IMR-90 (cell line): ENCODE measurements at regions not wholly inside any gene's neighbourhood (a gene's known extent, or its start where the extent isn't known, plus 50 kb on each side); places are given as distances from the start of the nearest gene placed in this dataset.

ENCODE experiments used
- CEBPB ChIP-seq: IDR thresholded peaks from 2 replicates; pipeline ENCODE4 v1.6.1; 2012; ENCODE audit warnings: low read depth, low read length, improper control_type of control experiment
- CTCF ChIP-seq: conservative IDR thresholded peaks from 2 replicates; pipeline ENCODE4 v1.5.1; 2012; ENCODE audit warnings: mild to moderate bottlenecking, low read depth, low read length, improper control_type of control experiment
- USF2 ChIP-seq: fragments of 150-350 bp; IDR thresholded peaks from 2 replicates; pipeline ENCODE4 v1.6.1; 2017; ENCODE audit warnings: mild to moderate bottlenecking, antibody characterized with exemption, low read length, low read depth

- no peak for TF ChIP-seq CEBPB
- TF ChIP-seq CTCF = no peak
- TF ChIP-seq USF2 = no peak
These were observed 203.5 kb upstream of the NECTIN3 start for GRCh38 chr3:110868106-110868505.
